Astrocyte of the spinal cord (primary cell): ENCODE measurements at regions not wholly inside any gene's neighbourhood (a gene's known extent, or its start where the extent isn't known, plus 50 kb on each side); places are given as distances from the start of the nearest gene placed in this dataset.

ENCODE experiments used
- DNase-seq: peaks from one replicate; pipeline ENCODE4 v3.0.0; 2011; ENCODE audit warnings: low read depth, low spot score
- H3K4me3 ChIP-seq: 2 replicates; pipeline ENCODE4 v1.5.1; 2011; ENCODE audit warnings: low read depth, mild to moderate bottlenecking, low read length, moderate library complexity
- CTCF ChIP-seq: IDR thresholded peaks from 2 replicates; pipeline ENCODE4 v1.5.1; 2012; ENCODE audit warnings: low read depth, mild to moderate bottlenecking, low read length, inconsistent platforms
- in situ Hi-C: cut with HindIII; loops from 2 replicates; pipeline ENCODE4 v1.10.0; 2017; ENCODE audit warnings: low sequenced_read_pairs

- H3K4me3 ChIP-seq = no peak overlapping the region
- DNase-seq = no peak
- no peak for TF ChIP-seq CTCF
- in situ Hi-C loops = no loop called here
Observed at GRCh38 chr1:228963795-228964177, 228.5 kb downstream of the RHOU start.

- TF ChIP-seq CTCF = no peak
- DNase-seq = peak; percentile 78
- H3K4me3 ChIP-seq = no peak overlapping the region
- in situ Hi-C loops = no loop called here
Observed at GRCh38 chr1:228964178-228965089, 229.2 kb downstream of the RHOU start.

- no peak overlapping the region for H3K4me3 ChIP-seq
- in situ Hi-C loops = no loop called here
- TF ChIP-seq CTCF = no peak
- DNase-seq = no peak
Observed at GRCh38 chr1:228968891-228969606, 233.8 kb downstream of the RHOU start.

- no peak for DNase-seq
- in situ Hi-C loops = no loop called here
- H3K4me3 ChIP-seq = no peak overlapping the region
- no peak for TF ChIP-seq CTCF
Observed at GRCh38 chr1:228969953-228970800, 234.9 kb downstream of the RHOU start.

GRCh38 chr1:228972576-228972975, 237.3 kb downstream of the RHOU start:
- H3K4me3 ChIP-seq = no peak overlapping the region
- in situ Hi-C loops = no loop called here
- no peak for DNase-seq
- TF ChIP-seq CTCF = no peak

GRCh38 chr1:228974273-228974672, 239.0 kb downstream of the RHOU start:
- in situ Hi-C loops = no loop called here
- no peak for DNase-seq
- no peak for TF ChIP-seq CTCF
- H3K4me3 ChIP-seq = no peak overlapping the region
